ENCODE measurements at regions not wholly inside any gene's neighbourhood (a gene's known extent, or its start where the extent isn't known, plus 50 kb on each side); places are given as distances from the start of the nearest gene placed in this dataset.

- TF ChIP-seq CTCF (IDR thresholded peaks at IDR 0.05) (no peak), POLR2A (IDR thresholded peaks at IDR 0.05) (no peak)
Observed at GRCh38 chr11:81585390-81585933, 1148.2 kb downstream of the FAM181B start.
